ENCODE measurements at regions not wholly inside any gene's neighbourhood (a gene's known extent, or its start where the extent isn't known, plus 50 kb on each side); places are given as distances from the start of the nearest gene placed in this dataset.
A peak's percentile ranks its signal among the peaks of the same experiment; 100 is the strongest.

- H3K27me3 Mint-ChIP-seq (ENCODE audit: insufficient read depth) = no peaks in the 10 kb centered on the region
- no peak overlapping the region for H3K4me3 Mint-ChIP-seq
- H3K4me1 Mint-ChIP-seq = no peaks in the 10 kb centered on the region
- no peak for DNase-seq
- no peaks in the 10 kb centered on the region for H3K36me3 Mint-ChIP-seq (ENCODE audit: low read depth)
- Histone ChIP-seq H3K9me3 (ENCODE audit: control insufficient read depth, low read length) (no peaks in the 10 kb centered on the region), H3K4me1 (ENCODE audit: control insufficient read depth, insufficient read depth, low read length) (no peaks in the 10 kb centered on the region), H3K36me3 (ENCODE audit: control insufficient read depth, insufficient read depth, low read length) (no peaks in the 10 kb centered on the region), H3K27me3 (ENCODE audit: control insufficient read depth, insufficient read depth, low read length, poor library complexity, severe bottlenecking) (peaks cover 9% of the 10 kb centered on the region), H3K27ac (ENCODE audit: low read depth, low read length) (no peak overlapping the region), H3K4me3 (ENCODE audit: low read length) (no peak overlapping the region), H3K9ac (ENCODE audit: extremely low read depth, low read length, poor library complexity, severe bottlenecking) (no peak overlapping the region)
- 75% methylated on average over 2 of the region's 2 CpGs; no CpG with 5 or more reads in 1 of the 2 experiments for WGBS, 2 experiments (ENCODE audit: insufficient coverage in 1 of 2, insufficient read length in 1 of 2)
- H3K27ac Mint-ChIP-seq = no peak overlapping the region
- H3K9me3 Mint-ChIP-seq = peaks cover 4% of the 10 kb centered on the region
- peak; percentile 70 for TF ChIP-seq CTCF (conservative IDR thresholded peaks at IDR 0.05)
These were observed 406.0 kb upstream of the POU3F3 start for GRCh38 chr2:104447831-104448434.

- Mint-ChIP-seq H3K4me3 (no peak overlapping the region), H3K4me1 (no peaks in the 10 kb centered on the region), H3K36me3 (ENCODE audit: low read depth) (no peaks in the 10 kb centered on the region), H3K27me3 (ENCODE audit: insufficient read depth) (no peaks in the 10 kb centered on the region), H3K9me3 (peaks cover 2% of the 10 kb centered on the region), H3K27ac (no peak overlapping the region)
- Histone ChIP-seq H3K9me3 (ENCODE audit: control insufficient read depth, low read length) (no peaks in the 10 kb centered on the region), H3K36me3 (ENCODE audit: control insufficient read depth, insufficient read depth, low read length) (no peaks in the 10 kb centered on the region), H3K27me3 (ENCODE audit: control insufficient read depth, insufficient read depth, low read length, poor library complexity, severe bottlenecking) (peaks cover 9% of the 10 kb centered on the region), H3K27ac (ENCODE audit: low read depth, low read length) (no peak overlapping the region), H3K9ac (ENCODE audit: extremely low read depth, low read length, poor library complexity, severe bottlenecking) (no peak overlapping the region), H3K4me1 (ENCODE audit: control insufficient read depth, insufficient read depth, low read length) (no peaks in the 10 kb centered on the region), H3K4me3 (ENCODE audit: low read length) (no peak overlapping the region)
- WGBS, 2 experiments (ENCODE audit: insufficient coverage in 1 of 2, insufficient read length in 1 of 2) = 79 to 80% methylated on average over 1 to 5 of the region's 5 CpGs
- no peak for DNase-seq
- no peak for TF ChIP-seq CTCF (conservative IDR thresholded peaks at IDR 0.05)
These were observed 405.1 kb upstream of the POU3F3 start for GRCh38 chr2:104448661-104449440.

GRCh38 chr2:104452558-104452957, 401.4 kb upstream of the POU3F3 start:
- no peak for DNase-seq
- H3K9ac ChIP-seq (ENCODE audit: extremely low read depth, low read length, poor library complexity, severe bottlenecking) = no peak overlapping the region
- no peak overlapping the region for H3K27ac ChIP-seq (ENCODE audit: low read depth, low read length)
- H3K36me3 ChIP-seq (ENCODE audit: control insufficient read depth, insufficient read depth, low read length) = no peaks in the 10 kb centered on the region
- no peaks in the 10 kb centered on the region for H3K4me1 Mint-ChIP-seq
- no peaks in the 10 kb centered on the region for H3K27me3 Mint-ChIP-seq (ENCODE audit: insufficient read depth)
- H3K27me3 ChIP-seq (ENCODE audit: control insufficient read depth, insufficient read depth, low read length, poor library complexity, severe bottlenecking) = peaks cover 9% of the 10 kb centered on the region
- H3K9me3 Mint-ChIP-seq = peaks cover 2% of the 10 kb centered on the region
- 83 to 85% methylated on average over 1 to 2 of the region's 2 CpGs for WGBS, 2 experiments (ENCODE audit: insufficient coverage in 1 of 2, insufficient read length in 1 of 2)
- H3K4me3 Mint-ChIP-seq = no peak overlapping the region
- no peak for TF ChIP-seq CTCF (conservative IDR thresholded peaks at IDR 0.05)
- no peak overlapping the region for H3K27ac Mint-ChIP-seq
- no peaks in the 10 kb centered on the region for H3K9me3 ChIP-seq (ENCODE audit: control insufficient read depth, low read length)
- H3K36me3 Mint-ChIP-seq (ENCODE audit: low read depth) = no peaks in the 10 kb centered on the region
- H3K4me1 ChIP-seq (ENCODE audit: control insufficient read depth, insufficient read depth, low read length) = no peaks in the 10 kb centered on the region
- H3K4me3 ChIP-seq (ENCODE audit: low read length) = no peak overlapping the region
